Stomach smooth muscle (tissue), 2 donors: ENCODE measurements at regions not wholly inside any gene's neighbourhood (a gene's known extent, or its start where the extent isn't known, plus 50 kb on each side); places are given as distances from the start of the nearest gene placed in this dataset.

Experiments used
- H3K27ac ChIP-seq: one replicate; pipeline ENCODE4 v1.7.0; 2013; ENCODE audit warnings: mild to moderate bottlenecking, low read length, inconsistent platforms
- H3K27me3 ChIP-seq, 2 donors: one replicate each; pipeline ENCODE4 v1.7.0; 2013; ENCODE audit warnings: low read length in 2 of 2; ENCODE audit not compliant: insufficient read depth in 2 of 2, control insufficient read depth in 1 of 2
- H3K36me3 ChIP-seq, 2 donors: one replicate each; pipeline ENCODE4 v1.7.0; 2013; ENCODE audit warnings: low read length in 2 of 2; ENCODE audit not compliant: control insufficient read depth in 2 of 2, insufficient read depth in 2 of 2
- H3K4me1 ChIP-seq: one replicate; pipeline ENCODE4 v1.7.0; 2013; ENCODE audit warnings: low read length; ENCODE audit not compliant: control insufficient read depth, insufficient read depth
- H3K4me3 ChIP-seq, 2 donors: one replicate each; pipeline ENCODE4 v1.7.0; 2013; ENCODE audit warnings: low read length in 2 of 2
- H3K9ac ChIP-seq, 2 donors: one replicate each; pipeline ENCODE4 v1.7.0; 2013; ENCODE audit warnings: low read length in 2 of 2, mild to moderate bottlenecking in 1 of 2
- H3K9me3 ChIP-seq, 2 donors: one replicate each; pipeline ENCODE4 v1.7.0; 2013; ENCODE audit warnings: low read length in 2 of 2; ENCODE audit not compliant: control insufficient read depth in 2 of 2
- donor health status: healthy.
- donor health status: Pancreatic carcinoma.

DNA sequence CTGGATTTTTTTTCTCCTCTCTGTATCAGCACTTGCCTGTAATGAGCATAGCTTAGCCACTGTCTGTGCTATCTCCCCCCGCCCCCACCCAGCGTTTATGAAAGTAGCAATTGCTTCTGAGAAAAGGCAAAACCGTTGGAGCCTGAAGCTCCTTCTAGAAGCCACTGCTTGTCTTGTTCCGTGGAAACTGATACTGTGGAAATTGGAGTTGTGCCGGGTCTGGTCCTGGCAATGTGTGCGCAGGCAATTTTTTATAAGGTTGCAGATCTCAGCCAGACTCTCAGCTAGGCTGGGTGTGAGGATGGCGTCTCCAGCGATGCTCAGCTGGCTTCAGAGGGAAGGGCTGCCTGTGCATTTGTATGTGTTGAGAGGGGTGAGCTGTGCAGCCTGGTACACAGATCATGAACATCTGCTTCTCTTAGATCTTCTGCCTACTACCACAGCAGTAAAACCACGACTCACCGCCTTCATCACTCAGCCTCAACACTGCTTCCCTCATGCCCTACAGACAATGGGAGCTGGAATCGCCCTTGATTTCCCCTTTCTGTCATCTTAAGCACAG, 72.4 kb upstream of the GTSF1L start:
- Histone ChIP-seq H3K27ac (no peak overlapping the region), H3K4me3 (no peak overlapping the region), H3K9ac (no peak overlapping the region), H3K36me3 (no peaks in the 10 kb centered on the region), H3K4me1 (no peaks in the 10 kb centered on the region), H3K27me3 (no peaks in the 10 kb centered on the region), H3K9me3 (no peaks in the 10 kb centered on the region)

- Histone ChIP-seq H3K9ac (no peak overlapping the region), H3K4me3 (no peak overlapping the region), H3K27me3 (no peaks in the 10 kb centered on the region), H3K4me1 (no peaks in the 10 kb centered on the region), H3K9me3 (no peaks in the 10 kb centered on the region), H3K36me3 (no peaks in the 10 kb centered on the region), H3K27ac (no peak overlapping the region)
Observed at GRCh38 chr20:43798291-43799149, 71.7 kb upstream of the GTSF1L start.

- no peaks in the 10 kb centered on the region for H3K9me3 ChIP-seq
- H3K36me3 ChIP-seq = no peaks in the 10 kb centered on the region
- no peaks in the 10 kb centered on the region for H3K4me1 ChIP-seq
- no peak overlapping the region for H3K9ac ChIP-seq
- H3K27me3 ChIP-seq = no peaks in the 10 kb centered on the region
- H3K4me3 ChIP-seq = no peak overlapping the region
- no peak overlapping the region for H3K27ac ChIP-seq
Observed at GRCh38 chr20:43794326-43794725, 67.5 kb upstream of the GTSF1L start.

DNA sequence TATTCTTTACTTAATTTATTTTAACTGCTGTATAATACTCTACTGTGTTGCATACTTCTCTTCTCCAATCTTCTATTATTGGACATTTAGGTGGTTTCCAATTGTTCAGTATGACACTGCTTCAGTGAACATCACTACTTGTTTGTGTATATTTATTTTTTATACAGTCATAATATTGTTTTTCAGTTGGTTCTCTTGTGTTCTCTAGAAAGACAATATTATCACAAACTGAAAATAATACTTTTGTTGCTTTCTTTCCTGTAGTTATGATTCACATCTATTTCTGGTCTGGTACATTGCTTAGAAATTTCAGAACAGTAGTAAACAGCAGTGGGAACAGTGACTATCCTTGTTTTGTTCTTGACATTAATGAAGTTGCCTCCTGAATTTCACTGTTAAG, 62.8 kb upstream of the GTSF1L start:
- Histone ChIP-seq H3K9me3 (no peaks in the 10 kb centered on the region), H3K27ac (no peak overlapping the region), H3K4me1 (no peaks in the 10 kb centered on the region), H3K4me3 (no peak overlapping the region), H3K9ac (no peak overlapping the region), H3K27me3 (no peaks in the 10 kb centered on the region), H3K36me3 (no peaks in the 10 kb centered on the region)

DNA sequence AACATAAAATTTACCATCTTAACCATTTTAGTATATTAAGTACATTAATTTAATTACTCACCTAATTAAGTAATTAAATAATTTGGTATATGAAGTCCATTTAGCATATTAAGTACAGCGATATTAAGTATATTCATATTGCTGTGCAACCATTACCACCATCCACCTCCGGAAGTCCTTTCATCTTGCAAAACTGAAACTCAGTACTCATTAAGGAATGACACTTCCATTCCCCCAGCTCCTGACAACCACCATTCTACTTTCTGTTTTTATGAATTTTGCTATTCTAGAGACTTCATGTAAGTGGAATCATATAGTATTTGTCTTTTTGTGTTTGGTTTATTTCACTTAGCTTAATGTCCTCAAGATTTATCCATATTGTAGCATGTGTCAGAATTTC, 61.1 kb upstream of the GTSF1L start:
- no peak overlapping the region for H3K27ac ChIP-seq
- no peaks in the 10 kb centered on the region for H3K4me1 ChIP-seq
- no peak overlapping the region for H3K4me3 ChIP-seq
- H3K9ac ChIP-seq = no peak overlapping the region
- H3K27me3 ChIP-seq = no peaks in the 10 kb centered on the region
- H3K36me3 ChIP-seq = no peaks in the 10 kb centered on the region
- H3K9me3 ChIP-seq = no peaks in the 10 kb centered on the region

DNA sequence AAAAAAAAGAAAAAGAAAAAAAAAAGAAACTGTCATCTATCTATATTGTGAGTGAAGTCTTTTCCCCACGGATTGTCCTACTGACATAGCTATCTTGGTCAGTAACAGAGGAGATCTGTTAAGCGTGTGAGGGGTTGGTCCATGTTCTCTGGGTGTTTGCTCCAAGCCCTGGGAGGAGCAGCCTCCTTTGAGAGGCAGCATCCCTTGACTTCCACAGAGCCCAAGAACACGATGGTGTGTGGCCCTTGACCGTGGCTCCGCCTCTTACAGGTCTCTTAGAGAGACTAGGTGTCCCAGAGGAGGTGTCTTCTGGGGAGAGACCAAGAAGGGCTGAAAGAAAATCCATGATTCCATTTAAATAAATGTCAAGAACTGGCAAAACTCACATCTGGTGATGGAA, 60.1 kb upstream of the GTSF1L start:
- Histone ChIP-seq H3K27ac (no peak overlapping the region), H3K36me3 (no peaks in the 10 kb centered on the region), H3K9ac (no peak overlapping the region), H3K4me3 (no peak overlapping the region), H3K4me1 (no peaks in the 10 kb centered on the region), H3K27me3 (no peaks in the 10 kb centered on the region), H3K9me3 (no peaks in the 10 kb centered on the region)

DNA sequence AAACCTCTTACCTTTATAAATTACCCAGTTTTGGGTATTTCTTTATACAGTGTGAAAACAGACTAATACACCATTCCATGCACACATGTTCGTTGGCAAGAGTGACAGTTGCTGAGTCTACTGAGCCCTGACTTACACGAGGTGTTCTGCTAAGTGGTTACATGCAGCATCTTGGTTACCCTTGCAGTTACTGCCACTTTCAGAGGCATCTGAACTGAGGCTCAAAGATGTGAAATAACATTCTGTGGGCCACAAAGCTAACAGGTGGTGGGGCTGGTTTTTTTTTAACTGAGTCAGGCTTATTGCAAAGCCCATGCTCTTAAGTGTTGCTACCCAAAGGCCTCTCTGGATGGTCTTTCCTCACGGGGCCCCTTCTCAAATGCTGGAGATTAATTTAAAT, 54.4 kb upstream of the GTSF1L start:
- H3K4me1 ChIP-seq = no peaks in the 10 kb centered on the region
- H3K27me3 ChIP-seq = no peaks in the 10 kb centered on the region
- no peak overlapping the region for H3K4me3 ChIP-seq
- no peak overlapping the region for H3K9ac ChIP-seq
- no peaks in the 10 kb centered on the region for H3K36me3 ChIP-seq
- H3K9me3 ChIP-seq = peaks cover 12 to 15% of the 10 kb centered on the region in 2 donors
- no peak overlapping the region for H3K27ac ChIP-seq

- Histone ChIP-seq H3K9me3 (peaks cover 12 to 15% of the 10 kb centered on the region in 2 donors), H3K27ac (no peak overlapping the region), H3K4me1 (no peaks in the 10 kb centered on the region), H3K36me3 (no peaks in the 10 kb centered on the region), H3K4me3 (no peak overlapping the region), H3K27me3 (no peaks in the 10 kb centered on the region), H3K9ac (no peak overlapping the region)
Observed at GRCh38 chr20:43778375-43778774, 51.6 kb upstream of the GTSF1L start.

- no peaks in the 10 kb centered on the region for H3K36me3 ChIP-seq
- H3K27me3 ChIP-seq = peaks cover 0 to under 1% of the 10 kb centered on the region in 2 donors
- no peak overlapping the region for H3K27ac ChIP-seq
- H3K9me3 ChIP-seq = peaks cover 12 to 15% of the 10 kb centered on the region in 2 donors
- no peak overlapping the region for H3K4me3 ChIP-seq
- no peaks in the 10 kb centered on the region for H3K4me1 ChIP-seq
- no peak overlapping the region for H3K9ac ChIP-seq
Observed at GRCh38 chr20:43776691-43777090, 49.9 kb upstream of the GTSF1L start.
